HEK293T (cell line): ENCODE measurements at regions not wholly inside any gene's neighbourhood (a gene's known extent, or its start where the extent isn't known, plus 50 kb on each side); places are given as distances from the start of the nearest gene placed in this dataset.

Experiments
- CTCF ChIA-PET: fragments of 350-600 bp; formaldehyde crosslinking; extraction: SDS; loops from one replicate; lab custom pipeline; 2021; ENCODE audit warnings: antibody characterized with exemption, inconsistent platforms; lab: Yijun Ruan, JAX
- POLR2A ChIA-PET: fragments of 350-600 bp; formaldehyde crosslinking; extraction: SDS; loops from one replicate; lab custom pipeline; 2020; ENCODE audit warnings: antibody characterized with exemption, inconsistent platforms; lab: Yijun Ruan, JAX
- DNase-seq: peaks from one replicate; pipeline ENCODE4 v3.0.0; 2012; ENCODE audit warnings: mixed read lengths; ENCODE audit errors: extremely low spot score
- ARNT ChIP-seq: fragments of 450-650 bp; IDR thresholded peaks from 2 replicates; pipeline ENCODE4 v1.6.1; 2017; ENCODE audit warnings: mild to moderate bottlenecking
- BHLHE40 ChIP-seq: fragments of 450-650 bp; IDR thresholded peaks from 2 replicates; pipeline ENCODE4 v1.6.1; 2016; ENCODE audit warnings: mild to moderate bottlenecking, moderate library complexity, borderline replicate concordance
- CTBP1 ChIP-seq: fragments of 450-650 bp; IDR thresholded peaks from 2 replicates; pipeline ENCODE4 v1.6.1; 2016; ENCODE audit warnings: borderline replicate concordance
- ELF4 ChIP-seq: fragments of 450-650 bp; IDR thresholded peaks from 2 replicates; pipeline ENCODE4 v1.6.1; 2017; ENCODE audit warnings: antibody characterized with exemption
- FOXA1 ChIP-seq: fragments of 450-650 bp; IDR thresholded peaks from 2 replicates; pipeline ENCODE4 v1.6.1; 2016; ENCODE audit warnings: mild to moderate bottlenecking
- FOXK2 ChIP-seq: fragments of 450-650 bp; IDR thresholded peaks from 2 replicates; pipeline ENCODE4 v1.6.1; 2016; ENCODE audit warnings: mild to moderate bottlenecking
- FOXM1 ChIP-seq: fragments of 450-650 bp; IDR thresholded peaks from 2 replicates; pipeline ENCODE4 v1.6.1; 2017; ENCODE audit warnings: mild to moderate bottlenecking, borderline replicate concordance
- HDGF ChIP-seq: fragments of 450-650 bp; IDR thresholded peaks from 2 replicates; pipeline ENCODE4 v1.6.1; 2017; ENCODE audit warnings: antibody characterized with exemption, borderline replicate concordance
- L3MBTL2 ChIP-seq: fragments of 450-650 bp; conservative IDR thresholded peaks from 2 replicates; pipeline ENCODE4 v1.6.1; 2016; ENCODE audit warnings: mild to moderate bottlenecking
- LEF1 ChIP-seq: fragments of 450-650 bp; IDR thresholded peaks from 2 replicates; pipeline ENCODE4 v1.6.1; 2017; ENCODE audit warnings: mild to moderate bottlenecking, borderline replicate concordance
- NFRKB ChIP-seq: fragments of 450-650 bp; IDR thresholded peaks from 2 replicates; pipeline ENCODE4 v1.6.1; 2016; ENCODE audit warnings: mild to moderate bottlenecking, moderate library complexity
- PKNOX1 ChIP-seq: fragments of 450-650 bp; IDR thresholded peaks from 2 replicates; pipeline ENCODE4 v1.6.1; 2016
- SP1 ChIP-seq: fragments of 450-650 bp; IDR thresholded peaks from 2 replicates; pipeline ENCODE4 v1.6.1; 2017
- SUZ12 ChIP-seq: fragments of 450-650 bp; IDR thresholded peaks from 2 replicates; pipeline ENCODE4 v1.6.1; 2016; ENCODE audit warnings: mild to moderate bottlenecking
- TARDBP ChIP-seq: fragments of 450-650 bp; IDR thresholded peaks from 2 replicates; pipeline ENCODE4 v1.6.1; 2016
- ZNF384 ChIP-seq: fragments of 450-650 bp; IDR thresholded peaks from 2 replicates; pipeline ENCODE4 v1.6.1; 2016

GRCh38 chr20:52869698-52870501, 102.3 kb upstream of the TSHZ2 start:
- ChIA-PET POLR2A (no interaction called here), CTCF (no interaction called here)
- no peak for DNase-seq
- no peak for TF ChIP-seq L3MBTL2
- TF ChIP-seq ARNT = no peak
- no peak for TF ChIP-seq SUZ12
- no peak for TF ChIP-seq ELF4
- no peak for TF ChIP-seq FOXA1
- no peak for TF ChIP-seq HDGF
- no peak for TF ChIP-seq TARDBP
- TF ChIP-seq PKNOX1 = no peak
- TF ChIP-seq ZNF384 = no peak

GRCh38 chr20:52869276-52869675, 102.9 kb upstream of the TSHZ2 start:
- DNase-seq = no peak
- CTCF ChIA-PET = no interaction called here
- TF ChIP-seq FOXM1 (no peak), FOXA1 (no peak), L3MBTL2 (no peak)
- POLR2A ChIA-PET = no interaction called here

- ChIA-PET CTCF (no interaction called here), POLR2A (no interaction called here)
- no peak for DNase-seq
- TF ChIP-seq HDGF = no peak
- no peak for TF ChIP-seq ZNF384
- TF ChIP-seq BHLHE40 = no peak
- no peak for TF ChIP-seq SUZ12
- no peak for TF ChIP-seq ELF4
- TF ChIP-seq ARNT = no peak
- TF ChIP-seq L3MBTL2 = no peak
These were observed 104.9 kb upstream of the TSHZ2 start for GRCh38 chr20:52867305-52867704.

- CTCF ChIA-PET = no interaction called here
- POLR2A ChIA-PET = no interaction called here
- TF ChIP-seq SUZ12 (no peak), FOXA1 (no peak), L3MBTL2 (no peak), ARNT (no peak), HDGF (no peak), NFRKB (no peak), BHLHE40 (no peak), CTBP1 (no peak), LEF1 (no peak), ZNF384 (no peak), FOXK2 (no peak), PKNOX1 (no peak), ELF4 (no peak), SP1 (no peak), FOXM1 (no peak), TARDBP (no peak)
- no peak for DNase-seq
These were observed 107.1 kb upstream of the TSHZ2 start for GRCh38 chr20:52864916-52865605.

GRCh38 chr20:52859156-52859876, 112.8 kb upstream of the TSHZ2 start:
- ChIA-PET CTCF (no interaction called here), POLR2A (no interaction called here)
- DNase-seq = no peak
- TF ChIP-seq LEF1 (no peak), TARDBP (no peak), L3MBTL2 (no peak), BHLHE40 (no peak), FOXK2 (no peak), CTBP1 (no peak), SUZ12 (no peak), ELF4 (no peak), NFRKB (no peak), HDGF (no peak), ZNF384 (no peak), ARNT (no peak), FOXA1 (no peak), FOXM1 (no peak), SP1 (no peak), PKNOX1 (no peak)

- DNase-seq = no peak
- ChIA-PET POLR2A (no interaction called here), CTCF (no interaction called here)
- TF ChIP-seq SUZ12 (no peak), FOXK2 (no peak), FOXM1 (no peak), ARNT (no peak), TARDBP (no peak), ZNF384 (no peak), SP1 (no peak), ELF4 (no peak), NFRKB (no peak), BHLHE40 (no peak), L3MBTL2 (no peak), LEF1 (no peak), CTBP1 (no peak), PKNOX1 (no peak), FOXA1 (no peak)
These were observed 119.4 kb upstream of the TSHZ2 start for GRCh38 chr20:52852714-52853113.
